ENCODE measurements at regions not wholly inside any gene's neighbourhood (a gene's known extent, or its start where the extent isn't known, plus 50 kb on each side); places are given as distances from the start of the nearest gene placed in this dataset.
"Not testable (repeated sequence)": the region's sequence is repeated elsewhere in the genome, so short reads cannot be mapped to it uniquely, and the experiment has no call there.

- DNase-seq: no peak
These were observed 141.5 kb upstream of the TBL1XR1 start for GRCh38 chr3:177338697-177339219.

- DNase-seq: not testable (repeated sequence)
These were observed 142.0 kb upstream of the TBL1XR1 start for GRCh38 chr3:177339220-177339703.

- no peak for DNase-seq
These were observed 143.1 kb upstream of the TBL1XR1 start for GRCh38 chr3:177340243-177340830.

- no peak for DNase-seq
These were observed 144.6 kb upstream of the TBL1XR1 start for GRCh38 chr3:177341736-177342419.

GRCh38 chr3:177343122-177343625 is 145.9 kb upstream of the TBL1XR1 start:
- no peak for DNase-seq

GRCh38 chr3:177345049-177345972 is 148.0 kb upstream of the TBL1XR1 start:
- DNase-seq: peak; percentile 77

GRCh38 chr3:177345973-177346503 is 148.8 kb upstream of the TBL1XR1 start:
- DNase-seq: no peak

GRCh38 chr3:177346878-177347277 is 149.6 kb upstream of the TBL1XR1 start:
- DNase-seq: no peak

- DNase-seq: no peak
These were observed 150.3 kb upstream of the TBL1XR1 start for GRCh38 chr3:177347611-177348010.

- DNase-seq: no peak
These were observed 151.7 kb upstream of the TBL1XR1 start for GRCh38 chr3:177348974-177349373.

- DNase-seq: no peak
These were observed 152.1 kb upstream of the TBL1XR1 start for GRCh38 chr3:177349384-177349783.

GRCh38 chr3:177350121-177350520 is 152.8 kb upstream of the TBL1XR1 start:
- DNase-seq: no peak

- DNase-seq: no peak
These were observed 153.9 kb upstream of the TBL1XR1 start for GRCh38 chr3:177351206-177351605.

GRCh38 chr3:177351757-177352158 is 154.5 kb upstream of the TBL1XR1 start:
- no peak for DNase-seq

GRCh38 chr3:177352424-177352823 is 155.1 kb upstream of the TBL1XR1 start:
- DNase-seq: no peak

- no peak for DNase-seq
These were observed 155.9 kb upstream of the TBL1XR1 start for GRCh38 chr3:177353140-177353539.

GRCh38 chr3:177353879-177354278 is 156.6 kb upstream of the TBL1XR1 start:
- not testable (repeated sequence) for DNase-seq

- no peak for DNase-seq
These were observed 157.2 kb upstream of the TBL1XR1 start for GRCh38 chr3:177354466-177354865.

GRCh38 chr3:177356113-177356512 is 158.8 kb upstream of the TBL1XR1 start:
- DNase-seq: no peak

GRCh38 chr3:177356952-177357351 is 159.7 kb upstream of the TBL1XR1 start:
- DNase-seq: no peak

- peak; percentile 73 for DNase-seq
These were observed 160.2 kb upstream of the TBL1XR1 start for GRCh38 chr3:177357352-177358090.
